GM23338 (cell line): ENCODE measurements at regions not wholly inside any gene's neighbourhood (a gene's known extent, or its start where the extent isn't known, plus 50 kb on each side); places are given as distances from the start of the nearest gene placed in this dataset.

Experiments used
- CREB1 ChIP-seq: fragments of 250-450 bp; sonication (Bioruptor Pico); IDR thresholded peaks from 2 replicates; pipeline ENCODE4 v1.5.0; 2020; ENCODE audit warnings: low read depth, mild to moderate bottlenecking, moderate library complexity
- JUNB ChIP-seq: IDR thresholded peaks from one replicate; pipeline ENCODE4 v1.6.1; 2016; ENCODE audit warnings: antibody characterized with exemption; ENCODE audit not compliant: unreplicated experiment
- TF ChIP-seq, protein P1 (sequence below), 2 experiments: fragments of 200-600 bp in 1 of 2; sonication (generic) in 1 of 2; conservative IDR thresholded peaks; 2 replicates each; pipeline versions ENCODE4 v1.5.1 to v1.6.1; 2016 to 2017; ENCODE audit warnings: antibody characterized with exemption in 2 of 2, low read depth in 2 of 2, mild to moderate bottlenecking in 2 of 2, moderate library complexity in 1 of 2

GRCh38 chr11:134614141-134614540 is 202.1 kb upstream of the B3GAT1 start:
- TF ChIP-seq, protein P1, sequence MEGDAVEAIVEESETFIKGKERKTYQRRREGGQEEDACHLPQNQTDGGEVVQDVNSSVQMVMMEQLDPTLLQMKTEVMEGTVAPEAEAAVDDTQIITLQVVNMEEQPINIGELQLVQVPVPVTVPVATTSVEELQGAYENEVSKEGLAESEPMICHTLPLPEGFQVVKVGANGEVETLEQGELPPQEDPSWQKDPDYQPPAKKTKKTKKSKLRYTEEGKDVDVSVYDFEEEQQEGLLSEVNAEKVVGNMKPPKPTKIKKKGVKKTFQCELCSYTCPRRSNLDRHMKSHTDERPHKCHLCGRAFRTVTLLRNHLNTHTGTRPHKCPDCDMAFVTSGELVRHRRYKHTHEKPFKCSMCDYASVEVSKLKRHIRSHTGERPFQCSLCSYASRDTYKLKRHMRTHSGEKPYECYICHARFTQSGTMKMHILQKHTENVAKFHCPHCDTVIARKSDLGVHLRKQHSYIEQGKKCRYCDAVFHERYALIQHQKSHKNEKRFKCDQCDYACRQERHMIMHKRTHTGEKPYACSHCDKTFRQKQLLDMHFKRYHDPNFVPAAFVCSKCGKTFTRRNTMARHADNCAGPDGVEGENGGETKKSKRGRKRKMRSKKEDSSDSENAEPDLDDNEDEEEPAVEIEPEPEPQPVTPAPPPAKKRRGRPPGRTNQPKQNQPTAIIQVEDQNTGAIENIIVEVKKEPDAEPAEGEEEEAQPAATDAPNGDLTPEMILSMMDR (conservative IDR thresholded peaks at IDR 0.05; ENCODE audit: low read depth in 2 of 2) = no peak
- TF ChIP-seq CREB1 (CRISPR knock-in tag) = no peak
- TF ChIP-seq JUNB = no peak
